ENCODE measurements at regions not wholly inside any gene's neighbourhood (a gene's known extent, or its start where the extent isn't known, plus 50 kb on each side); places are given as distances from the start of the nearest gene placed in this dataset.

- TF ChIP-seq CHD1 (IDR thresholded peaks at IDR 0.05; ENCODE audit: low read depth, low read length) = no peak
- no peak for TF ChIP-seq SREBF1 (IDR thresholded peaks at IDR 0.05; ENCODE audit: low read length)
- TF ChIP-seq POLR2A (IDR thresholded peaks at IDR 0.05; ENCODE audit: low read depth, low read length) = no peak
These were observed 801.2 kb downstream of the C4orf33 start (continued) for GRCh38 chr4:129897111-129897510.

GRCh38 chr4:129899849-129900248 is 803.9 kb downstream of the C4orf33 start:
- in situ Hi-C loops (cut with MboI) = no loop called here
- RAD21 ChIA-PET (ENCODE audit: unreplicated experiment) = no interaction called here
- no peak overlapping the region for H2AFZ ChIP-seq (ENCODE audit: control insufficient read depth, low read depth, low read length)
- H3K79me2 ChIP-seq (ENCODE audit: control insufficient read depth, insufficient read depth, low read length) = no peaks in the 10 kb centered on the region
- no peak overlapping the region for H3K4me3 ChIP-seq
- no peaks in the 10 kb centered on the region for H3K9me3 ChIP-seq (replicated peaks; ENCODE audit: control insufficient read depth, insufficient read depth, low read length)
- ATAC-seq = no peak
- no peaks in the 10 kb centered on the region for H3K36me3 ChIP-seq (ENCODE audit: control insufficient read depth in 2 of 2, insufficient read depth in 2 of 2, low read length in 1 of 2)
- FAIRE-seq = no peak
- SMC1A ChIA-PET (ENCODE audit: uncharacterized antibody, unreplicated experiment) = no interaction called here
- no TSS peak for BruUV-seq (replicated peaks)
- no peaks in the 10 kb centered on the region for H3K4me1 ChIP-seq (ENCODE audit: control insufficient read depth, insufficient read depth, low read length)
- CTCF ChIA-PET = no interaction called here
- H4K20me1 ChIP-seq (ENCODE audit: control insufficient read depth, insufficient read depth) = no peaks in the 10 kb centered on the region
- intact Hi-C loops (cut with micrococcal nuclease; ENCODE audit: unreplicated experiment) = no loop called here
- H3K4me2 ChIP-seq (ENCODE audit: control insufficient read depth, insufficient read depth) = no peak overlapping the region
- 13% methylated on average over 3 of the region's 3 CpGs for whole genome bisulfite sequencing (ENCODE audit: insufficient coverage, insufficient replicate concordance, low lambda C conversion rate, missing lambda C conversion rate)
- POLR2A ChIA-PET = no interaction called here
- H3K27me3 ChIP-seq (replicated peaks in 1 of 2; ENCODE audit: control insufficient read depth in 2 of 2, insufficient read depth in 2 of 2, low read length in 1 of 2) = no peaks in the 10 kb centered on the region
- H3K27ac ChIP-seq (ENCODE audit: control insufficient read depth, insufficient read depth) = no peak overlapping the region
- no peak for DNase-seq (ENCODE audit: low read depth, low spot score)
- no peak overlapping the region for H3K9ac ChIP-seq (ENCODE audit: control insufficient read depth, insufficient read depth, low read length)
- TF ChIP-seq SIN3A (IDR thresholded peaks at IDR 0.05; ENCODE audit: low read depth, low read length) = no peak

GRCh38 chr4:129900430-129900953 is 804.5 kb downstream of the C4orf33 start:
- H3K4me1 ChIP-seq (ENCODE audit: control insufficient read depth, insufficient read depth, low read length) = no peaks in the 10 kb centered on the region
- no peak overlapping the region for H3K4me3 ChIP-seq
- no peak overlapping the region for H3K4me2 ChIP-seq (ENCODE audit: control insufficient read depth, insufficient read depth)
- H4K20me1 ChIP-seq (ENCODE audit: control insufficient read depth, insufficient read depth) = no peaks in the 10 kb centered on the region
- TF ChIP-seq RB1 (IDR thresholded peaks at IDR 0.05; ENCODE audit: borderline replicate concordance) (no peak), SIN3A (IDR thresholded peaks at IDR 0.05; ENCODE audit: low read depth, low read length) (no peak), CBX5 (IDR thresholded peaks at IDR 0.05; ENCODE audit: low read depth) (no peak), MYB (IDR thresholded peaks at IDR 0.05; ENCODE audit: borderline replicate concordance, low read depth, low read length) (no peak), MEF2B (IDR thresholded peaks at IDR 0.05; ENCODE audit: partially characterized antibody, poor library complexity, severe bottlenecking) (no peak), CREM (IDR thresholded peaks at IDR 0.05; ENCODE audit: low read depth) (no peak), SMAD5 (IDR thresholded peaks at IDR 0.05; ENCODE audit: low read depth) (no peak), NFXL1 (IDR thresholded peaks at IDR 0.05; ENCODE audit: borderline replicate concordance) (no peak), DPF2 (IDR thresholded peaks at IDR 0.05) (no peak)
- no peak overlapping the region for H2AFZ ChIP-seq (ENCODE audit: control insufficient read depth, low read depth, low read length)
- POLR2A ChIA-PET = no interaction called here
- SMC1A ChIA-PET (ENCODE audit: uncharacterized antibody, unreplicated experiment) = no interaction called here
- intact Hi-C loops (cut with micrococcal nuclease; ENCODE audit: unreplicated experiment) (no loop called here), in situ Hi-C loops (cut with MboI) (no loop called here)
- H3K27ac ChIP-seq (ENCODE audit: control insufficient read depth, insufficient read depth) = no peak overlapping the region
- RAD21 ChIA-PET (ENCODE audit: unreplicated experiment) = no interaction called here
- DNase-seq (ENCODE audit: low read depth, low spot score) (no peak), FAIRE-seq (no peak), ATAC-seq (no peak)
- no peaks in the 10 kb centered on the region for H3K79me2 ChIP-seq (ENCODE audit: control insufficient read depth, insufficient read depth, low read length)
- BruUV-seq (replicated peaks) = no TSS peak
- no peak overlapping the region for H3K9ac ChIP-seq (ENCODE audit: control insufficient read depth, insufficient read depth, low read length)
- no peaks in the 10 kb centered on the region for H3K9me3 ChIP-seq (replicated peaks; ENCODE audit: control insufficient read depth, insufficient read depth, low read length)
- WGBS (ENCODE audit: insufficient coverage, insufficient replicate concordance, low lambda C conversion rate, missing lambda C conversion rate) = 20% methylated on average over 2 of the region's 2 CpGs
- no peaks in the 10 kb centered on the region for H3K27me3 ChIP-seq (replicated peaks in 1 of 2; ENCODE audit: control insufficient read depth in 2 of 2, insufficient read depth in 2 of 2, low read length in 1 of 2)
- H3K36me3 ChIP-seq (ENCODE audit: control insufficient read depth in 2 of 2, insufficient read depth in 2 of 2, low read length in 1 of 2) = no peaks in the 10 kb centered on the region
- CTCF ChIA-PET = no interaction called here

Data from GM12878 (cell line).